Endothelial cell of umbilical vein (primary cell): ENCODE measurements at regions not wholly inside any gene's neighbourhood (a gene's known extent, or its start where the extent isn't known, plus 50 kb on each side); places are given as distances from the start of the nearest gene placed in this dataset.

Experiments
- BruUV-seq: library from RNA; stranded (reverse); fragments of 400-500 nt; replicated peaks from 2 replicates; lab custom pipeline; 2021; lab: Mats Ljungman, UMichigan
- CTCF ChIA-PET: fragments of 300-600, 350-600 bp; sonication (Branson Sonifier 250); formaldehyde crosslinking; loops from one replicate; lab custom pipeline; 2021; ENCODE audit warnings: antibody characterized with exemption, inconsistent platforms; lab: Charles Lee
- POLR2A ChIA-PET: fragments of 300-600, 350-600 bp; sonication (Branson Sonifier 250); formaldehyde crosslinking; loops from one replicate; lab custom pipeline; 2021; ENCODE audit warnings: antibody characterized with exemption, inconsistent platforms; lab: Charles Lee
- DNase-seq: peaks from one replicate; pipeline ENCODE4 v3.0.0-alpha.2; 2011; ENCODE audit warnings: low read depth, low spot score
- FAIRE-seq: peaks from 2 replicates; lab custom pipeline; 2011; peaks lifted over from hg19 to GRCh38; lab: Jason Lieb, UNC
- H2AFZ ChIP-seq: 2 replicates; pipeline ENCODE4 v1.6.0; 2012; ENCODE audit warnings: low read depth, low read length, control low read depth, inconsistent platforms
- H3K27ac ChIP-seq: 2 replicates; pipeline ENCODE4 v1.5.1; 2011; ENCODE audit warnings: low read depth, mild to moderate bottlenecking, control low read depth, low read length, moderate library complexity; ENCODE audit not compliant: insufficient read depth
- H3K27me3 ChIP-seq, 2 experiments: 2 replicates each; pipeline versions ENCODE4 v1.6.0 to v1.6.1; 2011; ENCODE audit warnings: low read length in 2 of 2, mixed read lengths in 1 of 2; ENCODE audit not compliant: control insufficient read depth in 2 of 2, insufficient read depth in 2 of 2
- H3K36me3 ChIP-seq, 2 experiments: 2 replicates in 1 of 2; 3 replicates in 1 of 2; pipeline ENCODE4 v1.5.1; 2011; ENCODE audit warnings: low read length in 2 of 2, mild to moderate bottlenecking in 1 of 2, moderate library complexity in 1 of 2; ENCODE audit not compliant: control insufficient read depth in 2 of 2, insufficient read depth in 2 of 2; ENCODE audit errors: extremely low read depth in 1 of 2
- H3K4me1 ChIP-seq: 3 replicates; pipeline ENCODE4 v1.5.1; 2011; ENCODE audit warnings: mild to moderate bottlenecking, low read length; ENCODE audit not compliant: control insufficient read depth, insufficient read depth; ENCODE audit errors: extremely low read depth
- H3K4me2 ChIP-seq: 2 replicates; pipeline ENCODE4 v1.6.1; 2011; ENCODE audit warnings: low read length, control low read depth, mixed read lengths; ENCODE audit not compliant: insufficient read depth
- H3K4me3 ChIP-seq, 3 experiments: fragments of 200-600 bp in 1 of 3; sonication (generic), shearing (Covaris generic) in 1 of 3; replicated peaks in 1 of 3; 2 replicates each; pipeline ENCODE4 v1.5.1; 2011 to 2016; ENCODE audit warnings: control low read depth in 3 of 3, low read length in 3 of 3, mild to moderate bottlenecking in 2 of 3, inconsistent platforms in 1 of 3, low read depth in 1 of 3, moderate library complexity in 1 of 3; ENCODE audit not compliant: insufficient read depth in 1 of 3
- H3K79me2 ChIP-seq: 2 replicates; pipeline ENCODE4 v1.6.0; 2012; ENCODE audit warnings: low read length, inconsistent platforms; ENCODE audit not compliant: control insufficient read depth, insufficient read depth
- H3K9ac ChIP-seq: replicated peaks from 2 replicates; pipeline ENCODE3; 2011; ENCODE audit warnings: low read length, control low read depth; ENCODE audit not compliant: insufficient read depth; ENCODE audit errors: extremely low read depth
- H3K9me1 ChIP-seq: replicated peaks from 3 replicates; pipeline ENCODE4 v1.6.0; 2011; ENCODE audit warnings: mild to moderate bottlenecking, low read length; ENCODE audit not compliant: control insufficient read depth, insufficient read depth; ENCODE audit errors: extremely low read depth
- H3K9me3 ChIP-seq: replicated peaks from 2 replicates; pipeline ENCODE4 v1.5.1; 2012; ENCODE audit warnings: low read length, inconsistent platforms; ENCODE audit not compliant: control insufficient read depth, insufficient read depth
- H4K20me1 ChIP-seq: replicated peaks from 2 replicates; pipeline ENCODE3; 2011; ENCODE audit warnings: mild to moderate bottlenecking, low read length; ENCODE audit not compliant: control insufficient read depth, insufficient read depth; ENCODE audit errors: extremely low read depth
- EZH2 ChIP-seq: IDR thresholded peaks from 2 replicates; pipeline ENCODE4 v1.6.1; 2012; ENCODE audit warnings: borderline replicate concordance, low read depth, mild to moderate bottlenecking, moderate library complexity, low read length, inconsistent platforms; ENCODE audit not compliant: severe bottlenecking
- FOS ChIP-seq: IDR thresholded peaks from 2 replicates; pipeline ENCODE4 v1.6.1; 2011; ENCODE audit warnings: mild to moderate bottlenecking, low read length, moderate library complexity, borderline replicate concordance; ENCODE audit not compliant: insufficient read depth
- GATA2 ChIP-seq: IDR thresholded peaks from 2 replicates; pipeline ENCODE4 v1.7.0; 2011; ENCODE audit warnings: low read depth, mild to moderate bottlenecking, moderate library complexity, mixed read lengths, low read length; ENCODE audit not compliant: insufficient read length, insufficient read depth
- JUN ChIP-seq: IDR thresholded peaks from 2 replicates; pipeline ENCODE4 v1.6.1; 2011; ENCODE audit warnings: borderline replicate concordance, low read depth; ENCODE audit not compliant: insufficient read length, insufficient read depth
- MYC ChIP-seq: IDR thresholded peaks from one replicate; pipeline ENCODE4 v1.6.1; 2011; ENCODE audit warnings: mild to moderate bottlenecking, low read depth, low read length
- POLR2A ChIP-seq: IDR thresholded peaks from 2 replicates; pipeline ENCODE4 v1.6.1; 2012; ENCODE audit warnings: low read depth, mild to moderate bottlenecking, control low read depth, low read length
- POLR2AphosphoS5 ChIP-seq: IDR thresholded peaks from 2 replicates; pipeline ENCODE4 v1.6.1; 2012; ENCODE audit warnings: low read depth, mild to moderate bottlenecking, control low read depth, low read length, moderate library complexity; ENCODE audit not compliant: insufficient read depth
- dilution Hi-C: fragments of 300-500 bp; cut with MboI; formaldehyde crosslinking; loops from one replicate; pipeline ENCODE4 v1.15.0; 2019; ENCODE audit warnings: low sequenced_read_pairs; ENCODE audit not compliant: extremely low pct_ligation_motif_present
- intact Hi-C: fragments of 100-400 bp; cut with micrococcal nuclease; formaldehyde crosslinking; loops from one replicate; pipeline ENCODE4 v1.10.0; 2022
- TF ChIP-seq, protein P1 (sequence below): IDR thresholded peaks from 2 replicates; pipeline ENCODE4 v1.6.1; 2011; ENCODE audit not compliant: insufficient read depth, insufficient read length
- TF ChIP-seq, protein P2 (sequence below), 2 donors: IDR thresholded peaks; 1 replicate in 1 of 2; 2 replicates in 1 of 2; pipeline ENCODE4 v1.5.1; 2011; ENCODE audit warnings: low read length in 2 of 2, mild to moderate bottlenecking in 2 of 2, moderate library complexity in 2 of 2, control low read depth in 1 of 2, inconsistent platforms in 1 of 2, low read depth in 1 of 2; ENCODE audit not compliant: insufficient read depth in 1 of 2; ENCODE audit errors: extremely low read depth in 1 of 2

DNA sequence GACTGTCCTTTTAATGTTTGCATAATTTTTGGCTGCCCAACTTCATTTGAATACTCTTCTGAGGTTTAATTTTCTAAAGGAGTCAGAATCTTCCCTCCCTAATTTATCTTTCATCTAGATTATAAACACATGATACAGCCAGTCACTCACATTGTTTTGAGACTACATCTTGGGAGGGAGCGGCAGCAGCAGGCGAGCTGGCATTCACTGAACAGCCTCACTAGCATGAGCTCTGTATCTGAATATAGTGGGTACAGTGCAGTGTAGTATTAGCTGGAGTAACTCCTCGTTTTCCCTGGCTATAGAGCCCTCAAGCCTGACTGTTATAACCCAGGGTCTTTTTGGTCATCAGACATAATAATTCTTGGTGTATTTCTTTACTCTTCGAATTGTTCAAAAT is 969.2 kb upstream of the COX7C start:
- Histone ChIP-seq H4K20me1 (no peaks in the 10 kb centered on the region), H3K27ac (no peak overlapping the region), H3K9ac (no peak overlapping the region), H3K4me1 (no peaks in the 10 kb centered on the region), H3K9me3 (peaks cover 5% of the 10 kb centered on the region), H2AFZ (no peak overlapping the region), H3K36me3 (no peaks in the 10 kb centered on the region), H3K4me2 (no peak overlapping the region), H3K9me1 (no peaks in the 10 kb centered on the region), H3K4me3 (no peak overlapping the region), H3K79me2 (no peaks in the 10 kb centered on the region), H3K27me3 (no peaks in the 10 kb centered on the region)
- CTCF ChIA-PET: no interaction called here
- POLR2A ChIA-PET: no interaction called here
- intact Hi-C loops: no loop called here
- TF ChIP-seq POLR2A: no peak
- TF ChIP-seq GATA2: no peak
- no peak for TF ChIP-seq POLR2AphosphoS5
- no peak for TF ChIP-seq EZH2
- TF ChIP-seq FOS: no peak
- TF ChIP-seq, protein P1, sequence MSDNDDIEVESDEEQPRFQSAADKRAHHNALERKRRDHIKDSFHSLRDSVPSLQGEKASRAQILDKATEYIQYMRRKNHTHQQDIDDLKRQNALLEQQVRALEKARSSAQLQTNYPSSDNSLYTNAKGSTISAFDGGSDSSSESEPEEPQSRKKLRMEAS: no peak
- TF ChIP-seq, protein P2, sequence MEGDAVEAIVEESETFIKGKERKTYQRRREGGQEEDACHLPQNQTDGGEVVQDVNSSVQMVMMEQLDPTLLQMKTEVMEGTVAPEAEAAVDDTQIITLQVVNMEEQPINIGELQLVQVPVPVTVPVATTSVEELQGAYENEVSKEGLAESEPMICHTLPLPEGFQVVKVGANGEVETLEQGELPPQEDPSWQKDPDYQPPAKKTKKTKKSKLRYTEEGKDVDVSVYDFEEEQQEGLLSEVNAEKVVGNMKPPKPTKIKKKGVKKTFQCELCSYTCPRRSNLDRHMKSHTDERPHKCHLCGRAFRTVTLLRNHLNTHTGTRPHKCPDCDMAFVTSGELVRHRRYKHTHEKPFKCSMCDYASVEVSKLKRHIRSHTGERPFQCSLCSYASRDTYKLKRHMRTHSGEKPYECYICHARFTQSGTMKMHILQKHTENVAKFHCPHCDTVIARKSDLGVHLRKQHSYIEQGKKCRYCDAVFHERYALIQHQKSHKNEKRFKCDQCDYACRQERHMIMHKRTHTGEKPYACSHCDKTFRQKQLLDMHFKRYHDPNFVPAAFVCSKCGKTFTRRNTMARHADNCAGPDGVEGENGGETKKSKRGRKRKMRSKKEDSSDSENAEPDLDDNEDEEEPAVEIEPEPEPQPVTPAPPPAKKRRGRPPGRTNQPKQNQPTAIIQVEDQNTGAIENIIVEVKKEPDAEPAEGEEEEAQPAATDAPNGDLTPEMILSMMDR (IDR thresholded peaks at IDR 0.05; ENCODE audit: extremely low read depth in 1 of 2, insufficient read depth in 1 of 2, low read depth in 1 of 2, low read length in 2 of 2): no peak
- TF ChIP-seq JUN: no peak
- no peak for TF ChIP-seq MYC
- dilution Hi-C loops: no loop called here
- no peak for DNase-seq
- no TSS peak for BruUV-seq
- FAIRE-seq: no peak
